Left ventricle myocardium inferior (tissue), 1 donor: ENCODE measurements at regions not wholly inside any gene's neighbourhood (a gene's known extent, or its start where the extent isn't known, plus 50 kb on each side); places are given as distances from the start of the nearest gene placed in this dataset.

Source experiments
- DNase-seq: peaks from one replicate; pipeline ENCODE4 v3.0.0-alpha.2; 2020
- H3K27ac ChIP-seq: fragments of 200-600 bp; replicated peaks from 2 replicates; pipeline ENCODE4 v1.8.0; 2021
- H3K27me3 ChIP-seq: fragments of 200-600 bp; 2 replicates; pipeline ENCODE4 v1.8.0; 2021; ENCODE audit warnings: low read depth
- H3K36me3 ChIP-seq: fragments of 200-600 bp; 2 replicates; pipeline ENCODE4 v1.8.0; 2021
- H3K4me1 ChIP-seq: fragments of 200-600 bp; 2 replicates; pipeline ENCODE4 v1.8.0; 2021
- H3K4me3 ChIP-seq: fragments of 200-600 bp; 2 replicates; pipeline ENCODE4 v1.8.0; 2021; ENCODE audit warnings: mild to moderate bottlenecking, moderate library complexity
- H3K9me3 ChIP-seq: fragments of 200-600 bp; replicated peaks from 2 replicates; pipeline ENCODE4 v1.8.0; 2021
- intact Hi-C: fragments of 100-400 bp; cut with micrococcal nuclease; formaldehyde crosslinking; loops from one replicate; pipeline ENCODE4 v1.11.0; 2022
- TF ChIP-seq, protein P1 (sequence below): fragments of 200-600 bp; IDR thresholded peaks from 2 replicates; pipeline ENCODE4 v1.8.0; 2021; ENCODE audit warnings: antibody characterized with exemption, mild to moderate bottlenecking, borderline replicate concordance
- donor health status: DM: no; HTN: yes; CAD: no; lungs with severe emphysema.

DNA sequence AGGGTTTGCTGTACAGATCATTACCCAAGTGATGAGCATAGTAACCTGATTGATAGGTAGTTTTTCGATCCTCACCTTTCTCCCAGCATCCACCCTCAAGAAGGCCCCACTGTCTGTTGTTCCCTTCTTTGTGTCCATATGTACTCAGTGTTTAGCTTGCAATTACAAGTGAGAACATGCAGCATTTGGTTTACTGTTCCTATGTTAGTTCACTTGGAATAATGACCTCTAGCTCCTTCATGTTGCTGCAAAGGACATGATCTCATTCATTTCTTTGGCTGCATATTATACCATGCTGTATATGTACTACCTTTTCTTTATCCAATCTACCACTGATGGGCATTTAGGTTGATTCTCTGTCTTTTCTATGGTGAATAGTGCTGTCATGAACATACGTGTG is 181.6 kb upstream of the FOXG1 start:
- DNase-seq: no peak
- Histone ChIP-seq H3K4me1 (no peaks in the 10 kb centered on the region), H3K27ac (no peak overlapping the region), H3K4me3 (no peak overlapping the region), H3K36me3 (no peaks in the 10 kb centered on the region), H3K27me3 (no peaks in the 10 kb centered on the region), H3K9me3 (peaks cover 19% of the 10 kb centered on the region)
- TF ChIP-seq, protein P1, sequence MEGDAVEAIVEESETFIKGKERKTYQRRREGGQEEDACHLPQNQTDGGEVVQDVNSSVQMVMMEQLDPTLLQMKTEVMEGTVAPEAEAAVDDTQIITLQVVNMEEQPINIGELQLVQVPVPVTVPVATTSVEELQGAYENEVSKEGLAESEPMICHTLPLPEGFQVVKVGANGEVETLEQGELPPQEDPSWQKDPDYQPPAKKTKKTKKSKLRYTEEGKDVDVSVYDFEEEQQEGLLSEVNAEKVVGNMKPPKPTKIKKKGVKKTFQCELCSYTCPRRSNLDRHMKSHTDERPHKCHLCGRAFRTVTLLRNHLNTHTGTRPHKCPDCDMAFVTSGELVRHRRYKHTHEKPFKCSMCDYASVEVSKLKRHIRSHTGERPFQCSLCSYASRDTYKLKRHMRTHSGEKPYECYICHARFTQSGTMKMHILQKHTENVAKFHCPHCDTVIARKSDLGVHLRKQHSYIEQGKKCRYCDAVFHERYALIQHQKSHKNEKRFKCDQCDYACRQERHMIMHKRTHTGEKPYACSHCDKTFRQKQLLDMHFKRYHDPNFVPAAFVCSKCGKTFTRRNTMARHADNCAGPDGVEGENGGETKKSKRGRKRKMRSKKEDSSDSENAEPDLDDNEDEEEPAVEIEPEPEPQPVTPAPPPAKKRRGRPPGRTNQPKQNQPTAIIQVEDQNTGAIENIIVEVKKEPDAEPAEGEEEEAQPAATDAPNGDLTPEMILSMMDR: no peak
- intact Hi-C loops: no loop called here

DNA sequence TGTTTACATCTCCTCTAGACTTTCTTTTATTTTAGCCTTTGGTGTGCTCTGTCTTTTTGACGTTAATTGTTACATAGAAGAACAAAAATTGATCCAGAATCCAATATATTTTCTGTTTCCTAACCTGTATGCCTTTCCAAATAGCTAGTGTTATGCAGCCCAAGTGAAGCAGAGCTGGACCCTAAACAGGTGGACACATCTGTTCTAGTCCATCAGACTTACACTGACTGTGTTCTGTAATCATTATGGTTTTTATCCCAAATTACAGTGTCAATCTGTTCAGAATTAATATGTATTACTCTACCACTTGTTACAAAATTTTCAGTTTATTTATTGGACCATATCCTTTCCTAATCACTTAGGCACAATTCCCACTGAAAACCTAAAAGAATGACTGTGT is 176.8 kb upstream of the FOXG1 start:
- H3K36me3 ChIP-seq: no peaks in the 10 kb centered on the region
- TF ChIP-seq, protein P1: no peak
- peaks cover 12% of the 10 kb centered on the region for H3K9me3 ChIP-seq
- H3K27ac ChIP-seq: no peak overlapping the region
- intact Hi-C loops: no loop called here
- no peaks in the 10 kb centered on the region for H3K4me1 ChIP-seq
- H3K4me3 ChIP-seq: no peak overlapping the region
- no peak for DNase-seq
- no peaks in the 10 kb centered on the region for H3K27me3 ChIP-seq

DNA sequence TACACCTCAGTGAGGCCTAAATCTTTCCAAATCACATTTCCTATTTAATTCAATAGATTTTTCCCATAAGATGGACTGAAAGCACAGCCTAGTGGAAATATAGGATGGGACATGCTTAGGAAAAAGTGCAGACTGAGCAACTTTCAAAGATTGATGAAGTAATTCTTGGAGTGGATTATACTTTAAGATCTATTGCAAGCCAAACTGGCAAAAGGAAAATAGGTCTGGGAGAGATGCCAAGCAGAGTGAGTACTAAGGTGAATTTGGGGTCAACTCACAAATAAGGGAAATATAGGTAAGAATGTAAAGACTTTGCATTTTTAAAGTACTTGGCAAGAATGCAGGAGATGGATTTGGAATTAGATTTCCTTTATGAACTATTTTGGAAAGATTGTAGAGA is 170.2 kb upstream of the FOXG1 start:
- Histone ChIP-seq H3K4me1 (no peaks in the 10 kb centered on the region), H3K27me3 (no peaks in the 10 kb centered on the region), H3K4me3 (no peak overlapping the region), H3K27ac (no peak overlapping the region), H3K9me3 (no peaks in the 10 kb centered on the region), H3K36me3 (no peaks in the 10 kb centered on the region)
- no peak for DNase-seq
- intact Hi-C loops: no loop called here
- TF ChIP-seq, protein P1: no peak

DNA sequence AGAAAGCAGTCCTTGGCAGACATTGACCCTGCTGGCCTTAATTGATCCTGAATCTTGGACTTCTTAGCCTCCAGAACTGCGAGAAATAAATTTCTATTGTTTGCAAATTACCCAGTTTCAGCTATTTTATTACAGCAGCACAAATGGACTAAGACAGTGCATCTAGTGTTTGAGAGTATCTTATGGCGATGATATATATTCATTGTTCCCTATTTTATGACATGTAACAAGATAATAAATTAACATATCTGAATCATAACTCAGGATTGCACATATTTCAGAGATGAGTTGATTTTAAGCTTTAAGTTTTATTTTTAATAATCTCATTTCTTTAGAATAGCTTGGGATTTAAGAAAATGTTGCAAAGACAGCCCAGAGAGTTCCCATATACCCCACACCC is 167.4 kb upstream of the FOXG1 start:
- Histone ChIP-seq H3K9me3 (no peaks in the 10 kb centered on the region), H3K27me3 (no peaks in the 10 kb centered on the region), H3K27ac (no peak overlapping the region), H3K36me3 (no peaks in the 10 kb centered on the region), H3K4me3 (no peak overlapping the region), H3K4me1 (no peaks in the 10 kb centered on the region)
- no peak for DNase-seq
- TF ChIP-seq, protein P1: no peak
- intact Hi-C loops: no loop called here

DNA sequence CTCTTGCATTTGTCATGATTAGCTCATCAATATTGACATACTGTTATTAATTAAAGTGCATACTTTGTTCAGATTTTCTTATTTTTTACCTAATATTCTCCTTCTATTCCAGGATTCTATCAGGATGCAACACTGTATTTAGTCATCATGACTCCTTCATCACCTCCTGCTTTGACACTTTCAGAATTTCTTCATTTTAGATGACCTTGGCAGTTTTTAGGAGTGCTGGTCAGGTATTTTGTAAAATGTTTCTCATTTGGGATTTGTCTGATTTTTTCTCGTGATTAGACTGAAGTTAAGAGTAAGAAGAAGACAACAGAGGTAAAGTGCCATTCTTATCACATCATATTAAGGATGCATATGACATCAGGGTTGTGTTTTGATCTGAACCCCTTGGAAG is 167.0 kb upstream of the FOXG1 start:
- H3K4me3 ChIP-seq: no peak overlapping the region
- TF ChIP-seq, protein P1: no peak
- H3K36me3 ChIP-seq: no peaks in the 10 kb centered on the region
- H3K4me1 ChIP-seq: no peaks in the 10 kb centered on the region
- DNase-seq: no peak
- H3K27ac ChIP-seq: no peak overlapping the region
- no peaks in the 10 kb centered on the region for H3K9me3 ChIP-seq
- H3K27me3 ChIP-seq: no peaks in the 10 kb centered on the region
- intact Hi-C loops: no loop called here

DNA sequence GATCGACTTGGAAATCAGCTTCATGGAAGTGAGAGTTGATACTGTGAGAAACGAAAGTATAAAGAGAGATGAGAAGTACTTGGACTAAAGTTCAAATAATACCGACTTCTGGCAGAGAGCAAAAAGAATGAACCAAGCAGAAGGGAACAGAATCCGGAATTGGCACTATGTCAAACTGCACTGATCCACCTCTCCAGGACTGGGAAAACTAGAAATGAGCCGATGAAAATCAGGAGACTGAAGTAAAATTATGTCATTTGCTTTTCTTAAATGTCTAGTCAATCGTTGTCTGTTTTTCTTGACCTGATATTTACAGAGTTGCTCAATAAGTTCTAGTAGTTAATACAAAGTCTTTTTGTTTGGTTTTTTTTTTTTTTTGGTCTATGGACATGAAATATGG is 163.0 kb upstream of the FOXG1 start:
- no peaks in the 10 kb centered on the region for H3K4me1 ChIP-seq
- intact Hi-C loops: no loop called here
- H3K36me3 ChIP-seq: no peaks in the 10 kb centered on the region
- H3K4me3 ChIP-seq: no peak overlapping the region
- TF ChIP-seq, protein P1: no peak
- H3K9me3 ChIP-seq: no peaks in the 10 kb centered on the region
- DNase-seq: no peak
- no peak overlapping the region for H3K27ac ChIP-seq
- H3K27me3 ChIP-seq: no peaks in the 10 kb centered on the region
